HL-60 (cell line): ENCODE measurements at regions not wholly inside any gene's neighbourhood (a gene's known extent, or its start where the extent isn't known, plus 50 kb on each side); places are given as distances from the start of the nearest gene placed in this dataset.

ENCODE experiments used
- DNase-seq, 2 experiments: peaks; one replicate each; pipeline ENCODE4 v3.0.0-alpha.2; 2010 to 2020; ENCODE audit warnings: low read depth in 1 of 2, low spot score in 1 of 2
- H3K27ac ChIP-seq: fragments of 250-450 bp; sonication (Bioruptor Pico); replicated peaks from 2 replicates; pipeline ENCODE4 v1.5.1; 2020; ENCODE audit warnings: mild to moderate bottlenecking, moderate library complexity
- H3K27me3 ChIP-seq: fragments of 250-450 bp; sonication (Bioruptor Pico); 2 replicates; pipeline ENCODE4 v1.5.1; 2021; ENCODE audit warnings: mild to moderate bottlenecking, moderate library complexity; ENCODE audit not compliant: insufficient read depth, poor library complexity, severe bottlenecking
- H3K4me3 ChIP-seq: replicated peaks from 2 replicates; pipeline ENCODE4 v1.5.1; 2011; ENCODE audit warnings: mild to moderate bottlenecking, control low read depth, low read length; ENCODE audit not compliant: insufficient read depth
- CTCF ChIP-seq: IDR thresholded peaks from one replicate; pipeline ENCODE4 v1.5.1; 2011; ENCODE audit warnings: low read length, control low read depth, inconsistent platforms; ENCODE audit not compliant: insufficient read depth
- GABPA ChIP-seq: IDR thresholded peaks from 2 replicates; pipeline ENCODE4 v1.6.1; 2012; ENCODE audit warnings: low read depth
- POLR2AphosphoS5 ChIP-seq: IDR thresholded peaks from 2 replicates; pipeline ENCODE4 v1.6.1; 2012; ENCODE audit warnings: low read depth
- REST ChIP-seq: IDR thresholded peaks from 2 replicates; pipeline ENCODE4 v1.6.1; 2012; ENCODE audit warnings: low read depth; ENCODE audit not compliant: insufficient replicate concordance
- SPI1 ChIP-seq: IDR thresholded peaks from 2 replicates; pipeline ENCODE4 v1.6.1; 2012; ENCODE audit warnings: low read depth, mild to moderate bottlenecking, borderline replicate concordance

- H3K4me3 ChIP-seq = no peak overlapping the region
- TF ChIP-seq GABPA (no peak), REST (no peak)
- H3K27ac ChIP-seq = no peak overlapping the region
- no peaks in the 10 kb centered on the region for H3K27me3 ChIP-seq
- no peak for DNase-seq
Observed at GRCh38 chr1:2865000-2865399, 63.5 kb upstream of the TTC34 start.

GRCh38 chr1:2865571-2866421 lies 64.3 kb upstream of the TTC34 start:
- Histone ChIP-seq H3K27me3 (no peaks in the 10 kb centered on the region), H3K4me3 (no peak overlapping the region), H3K27ac (no peak overlapping the region)
- TF ChIP-seq POLR2AphosphoS5 = no peak
- no peak for TF ChIP-seq REST
- TF ChIP-seq SPI1 = no peak
- no peak for TF ChIP-seq GABPA
- TF ChIP-seq CTCF = no peak
- DNase-seq = no peak

GRCh38 chr1:2866422-2867086 lies 65.1 kb upstream of the TTC34 start:
- TF ChIP-seq CTCF (no peak), GABPA (no peak), POLR2AphosphoS5 (no peak), REST (no peak)
- DNase-seq = no peak
- Histone ChIP-seq H3K27ac (no peak overlapping the region), H3K27me3 (no peaks in the 10 kb centered on the region), H3K4me3 (no peak overlapping the region)
